Fibroblast of peridontal ligament (primary cell): ENCODE measurements at regions not wholly inside any gene's neighbourhood (a gene's known extent, or its start where the extent isn't known, plus 50 kb on each side); places are given as distances from the start of the nearest gene placed in this dataset.
A peak's percentile ranks its signal among the peaks of the same experiment; 100 is the strongest.

ENCODE experiments used
- DNase-seq: peaks from one replicate; pipeline ENCODE4 v3.0.0-alpha.2; 2010; ENCODE audit errors: extremely low read depth

GRCh38 chr15:47505712-47506328 is 211.5 kb upstream of the SEMA6D start:
- DNase-seq: no peak

GRCh38 chr15:47506329-47507100 is 210.8 kb upstream of the SEMA6D start:
- peak; percentile 93 for DNase-seq

- no peak for DNase-seq
Observed at GRCh38 chr15:47507221-47507985, 209.9 kb upstream of the SEMA6D start.

- DNase-seq: no peak
Observed at GRCh38 chr15:47511261-47511660, 206.0 kb upstream of the SEMA6D start.

- DNase-seq: peak; percentile 90
Observed at GRCh38 chr15:47513471-47513870, 203.8 kb upstream of the SEMA6D start.

GRCh38 chr15:47514200-47514652 is 203.1 kb upstream of the SEMA6D start:
- peak; percentile 82 for DNase-seq

GRCh38 chr15:47516558-47516957 is 200.7 kb upstream of the SEMA6D start:
- peak; percentile 27 for DNase-seq

GRCh38 chr15:47516972-47517371 is 200.3 kb upstream of the SEMA6D start:
- no peak for DNase-seq

GRCh38 chr15:47517737-47518136 is 199.6 kb upstream of the SEMA6D start:
- DNase-seq: peak; percentile 46

GRCh38 chr15:47523681-47524475 is 193.4 kb upstream of the SEMA6D start:
- peak; percentile 85 for DNase-seq

GRCh38 chr15:47529241-47529640 is 188.1 kb upstream of the SEMA6D start:
- DNase-seq: no peak

GRCh38 chr15:47534673-47535072 is 182.6 kb upstream of the SEMA6D start:
- DNase-seq: no peak

GRCh38 chr15:47541562-47541961 is 175.7 kb upstream of the SEMA6D start:
- peak; percentile 11 for DNase-seq

GRCh38 chr15:47542312-47542989 is 174.9 kb upstream of the SEMA6D start:
- peak; percentile 5 for DNase-seq

- DNase-seq: no peak
Observed at GRCh38 chr15:47548231-47548630, 169.1 kb upstream of the SEMA6D start.

GRCh38 chr15:47548986-47549385 is 168.3 kb upstream of the SEMA6D start:
- DNase-seq: no peak

- DNase-seq: no peak
Observed at GRCh38 chr15:47551079-47551478, 166.2 kb upstream of the SEMA6D start.

GRCh38 chr15:47551546-47551945 is 165.8 kb upstream of the SEMA6D start:
- DNase-seq: no peak

GRCh38 chr15:47552978-47553608 is 164.2 kb upstream of the SEMA6D start:
- no peak for DNase-seq

- DNase-seq: no peak
Observed at GRCh38 chr15:47553947-47554346, 163.4 kb upstream of the SEMA6D start.

GRCh38 chr15:47561102-47561501 is 156.2 kb upstream of the SEMA6D start:
- DNase-seq: no peak
